ENCODE measurements at regions not wholly inside any gene's neighbourhood (a gene's known extent, or its start where the extent isn't known, plus 50 kb on each side); places are given as distances from the start of the nearest gene placed in this dataset.

GRCh38 chr7:114785496-114785895 is 136.4 kb upstream of the MDFIC start (continued):
- TF ChIP-seq MAFK (IDR thresholded peaks at IDR 0.05; ENCODE audit: low read length) (no peak), ZBTB1 (CRISPR knock-in tag; IDR thresholded peaks at IDR 0.05; ENCODE audit: borderline replicate concordance, low read depth) (no peak), HDGF (IDR thresholded peaks at IDR 0.05) (no peak)

GRCh38 chr7:114786455-114786854 is 135.4 kb upstream of the MDFIC start:
- in situ Hi-C loops (cut with MboI), result no loop called here
- H3K79me2 ChIP-seq (ENCODE audit: control insufficient read depth, insufficient read depth, low read length), result no peaks in the 10 kb centered on the region
- FAIRE-seq (no peak), ATAC-seq (no peak), DNase-seq (ENCODE audit: extremely low read depth in 1 of 4, low spot score in 3 of 4) (no peak)
- BruUV-seq (replicated peaks), result no TSS peak
- no peak overlapping the region for H3K9ac ChIP-seq (ENCODE audit: insufficient read depth in 1 of 2, low read depth in 2 of 2, low read length in 2 of 2)
- ChIA-PET CTCF (ENCODE audit: low intra/inter-chr PET ratio) (no interaction called here), POLR2A (no interaction called here)
- H3K4me1 ChIP-seq (replicated peaks in 1 of 2; ENCODE audit: control insufficient read depth in 2 of 2, insufficient read depth in 2 of 2, low read length in 2 of 2), result no peaks in the 10 kb centered on the region
- H3K4me2 ChIP-seq (ENCODE audit: insufficient read depth, low read length), result no peak overlapping the region
- H3K36me3 ChIP-seq (ENCODE audit: control insufficient read depth, insufficient read depth, low read length), result no peaks in the 10 kb centered on the region
- no peak overlapping the region for H2AFZ ChIP-seq (ENCODE audit: low read depth, low read length)
- no peak overlapping the region for H3K4me3 ChIP-seq
- intact Hi-C loops (cut with micrococcal nuclease), result no loop called here
- 2% methylated on average over 7 of the region's 7 CpGs for WGBS (ENCODE audit: insufficient coverage, low coverage, missing lambda C conversion rate)
- H3K9me1 ChIP-seq (ENCODE audit: control insufficient read depth, insufficient read depth, low read length), result no peaks in the 10 kb centered on the region
- no peaks in the 10 kb centered on the region; the same call in 1 of the 2 replicates for H3K9me3 ChIP-seq (replicated peaks; ENCODE audit: control insufficient read depth, insufficient read depth, low read depth, low read length)
- H3K27ac ChIP-seq (ENCODE audit: extremely low read depth, low read depth, low read length), result no peak overlapping the region
- H4K20me1 ChIP-seq (replicated peaks; ENCODE audit: control insufficient read depth, insufficient read depth, low read length), result no peaks in the 10 kb centered on the region
- H3K27me3 ChIP-seq (ENCODE audit: control insufficient read depth in 2 of 2, insufficient read depth in 2 of 2, low read length in 2 of 2), result no peaks in the 10 kb centered on the region
- no peak for TF ChIP-seq ZNF551 (CRISPR knock-in tag; IDR thresholded peaks at IDR 0.05)
- no peak for TF ChIP-seq E2F6 (IDR thresholded peaks at IDR 0.05; ENCODE audit: borderline replicate concordance in 1 of 2, extremely low read depth in 1 of 2, insufficient read depth in 1 of 2, insufficient read length in 1 of 2, low read depth in 1 of 2, low read length in 1 of 2, poor library complexity in 1 of 2, severe bottlenecking in 1 of 2)
- no peak for TF ChIP-seq ZNF407 (IDR thresholded peaks at IDR 0.05; ENCODE audit: low read depth)
- no peak for TF ChIP-seq ZBTB7A (IDR thresholded peaks at IDR 0.05; ENCODE audit: borderline replicate concordance, control insufficient read depth, low read depth, low read length)
- TF ChIP-seq GTF3C2 (IDR thresholded peaks at IDR 0.05; ENCODE audit: borderline replicate concordance, extremely low read depth, insufficient read length), result no peak
- no peak for TF ChIP-seq SRF (CRISPR knock-in tag; IDR thresholded peaks at IDR 0.05)
